Liver (tissue), 8 donors: ENCODE measurements at regions not wholly inside any gene's neighbourhood (a gene's known extent, or its start where the extent isn't known, plus 50 kb on each side); places are given as distances from the start of the nearest gene placed in this dataset.

Experiments
- DNase-seq: peaks from one replicate; pipeline ENCODE4 v3.0.0-alpha.2; 2017; ENCODE audit warnings: low spot score
- H3K27ac ChIP-seq, 2 donors: one replicate each; pipeline ENCODE4 v1.7.0; 2013; ENCODE audit warnings: inconsistent platforms in 2 of 2, low read length in 2 of 2, control low read depth in 1 of 2, low read depth in 1 of 2, mild to moderate bottlenecking in 1 of 2
- H3K27me3 ChIP-seq, 4 donors: one replicate each; pipeline versions ENCODE4 v1.6.1 to v1.7.0; 2013; ENCODE audit warnings: low read length in 3 of 4, inconsistent platforms in 1 of 4, mild to moderate bottlenecking in 1 of 4, moderate library complexity in 1 of 4; ENCODE audit not compliant: control insufficient read depth in 4 of 4, insufficient read depth in 4 of 4
- H3K36me3 ChIP-seq, 4 donors: one replicate each; pipeline versions ENCODE4 v1.6.1 to v1.7.0; 2013; ENCODE audit warnings: low read length in 3 of 4, mild to moderate bottlenecking in 3 of 4, low read depth in 1 of 4, moderate library complexity in 1 of 4; ENCODE audit not compliant: control insufficient read depth in 4 of 4, insufficient read depth in 3 of 4
- H3K4me1 ChIP-seq, 4 donors: one replicate each; pipeline versions ENCODE4 v1.6.1 to v1.7.0; 2013; ENCODE audit warnings: low read length in 3 of 4, mild to moderate bottlenecking in 3 of 4, moderate library complexity in 1 of 4; ENCODE audit not compliant: control insufficient read depth in 4 of 4, insufficient read depth in 4 of 4
- H3K4me3 ChIP-seq, 3 donors: one replicate each; pipeline versions ENCODE4 v1.6.1 to v1.7.0; 2013; ENCODE audit warnings: low read length in 3 of 3, control low read depth in 1 of 3, low read depth in 1 of 3, mild to moderate bottlenecking in 1 of 3
- H3K9ac ChIP-seq, 2 donors: one replicate each; pipeline ENCODE4 v1.7.0; 2013; ENCODE audit warnings: low read length in 2 of 2, mild to moderate bottlenecking in 2 of 2, moderate library complexity in 2 of 2, control low read depth in 1 of 2, low read depth in 1 of 2
- H3K9me3 ChIP-seq, 4 donors: one replicate each; pipeline versions ENCODE4 v1.6.1 to v1.7.0; 2013; ENCODE audit warnings: low read length in 3 of 4; ENCODE audit not compliant: control insufficient read depth in 4 of 4
- EGR1 ChIP-seq, 2 donors: IDR thresholded peaks; 2 replicates each; pipeline ENCODE4 v1.6.1; 2016 to 2018; ENCODE audit warnings: antibody characterized with exemption in 2 of 2, low read depth in 2 of 2
- FOXA1 ChIP-seq: IDR thresholded peaks from 2 replicates; pipeline ENCODE4 v1.6.1; 2016; ENCODE audit warnings: antibody characterized with exemption
- GABPA ChIP-seq, 2 donors: IDR thresholded peaks in 1 of 2; conservative IDR thresholded peaks in 1 of 2; 2 replicates each; pipeline ENCODE4 v1.6.1; 2016; ENCODE audit warnings: antibody characterized with exemption in 2 of 2, mild to moderate bottlenecking in 1 of 2, moderate library complexity in 1 of 2
- HNF4A ChIP-seq, 2 donors: conservative IDR thresholded peaks; 2 replicates each; pipeline ENCODE4 v1.6.1; 2016; ENCODE audit warnings: antibody characterized with exemption in 2 of 2, mild to moderate bottlenecking in 2 of 2
- HNF4G ChIP-seq: IDR thresholded peaks from 2 replicates; pipeline ENCODE4 v1.6.1; 2016; ENCODE audit warnings: antibody characterized with exemption
- MAX ChIP-seq: IDR thresholded peaks from 2 replicates; pipeline ENCODE4 v1.6.1; 2016; ENCODE audit warnings: antibody characterized with exemption
- RAD21 ChIP-seq, 2 donors: IDR thresholded peaks; 2 replicates each; pipeline ENCODE4 v1.6.1; 2016; ENCODE audit warnings: antibody characterized with exemption in 2 of 2, mild to moderate bottlenecking in 2 of 2
- REST ChIP-seq: IDR thresholded peaks from 2 replicates; pipeline ENCODE4 v1.6.1; 2016; ENCODE audit warnings: antibody characterized with exemption, mild to moderate bottlenecking
- RXRA ChIP-seq, 2 donors: IDR thresholded peaks; 2 replicates each; pipeline ENCODE4 v1.6.1; 2017 to 2018; ENCODE audit warnings: antibody characterized with exemption in 2 of 2, mild to moderate bottlenecking in 1 of 2
- SP1 ChIP-seq: IDR thresholded peaks from 2 replicates; pipeline ENCODE4 v1.6.1; 2018; ENCODE audit warnings: antibody characterized with exemption, mild to moderate bottlenecking
- YY1 ChIP-seq: IDR thresholded peaks from 2 replicates; pipeline ENCODE4 v1.6.1; 2016; ENCODE audit warnings: antibody characterized with exemption, mild to moderate bottlenecking
- WGBS: extraction: QIAGEN DNeasy Blood & Tissue Kit; methylation state at CpG from one replicate; pipeline ENCODE4 v1.1.7; 2013; 5-methylcytosine and 5-hydroxymethylcytosine counted together
- TF ChIP-seq, protein P1 (sequence below): IDR thresholded peaks from 2 replicates; pipeline ENCODE4 v1.6.1; 2016; ENCODE audit warnings: antibody characterized with exemption
- TF ChIP-seq, protein P2 (sequence below): IDR thresholded peaks from 2 replicates; pipeline ENCODE4 v1.6.1; 2016; ENCODE audit warnings: antibody characterized with exemption
- TF ChIP-seq, protein P3 (sequence below): fragments of 150-350 bp; IDR thresholded peaks from 2 replicates; pipeline ENCODE4 v1.5.1; 2017; ENCODE audit warnings: improper control_type of control experiment, low read depth, low read length; ENCODE audit not compliant: missing input control
- donor health status: healthy.
- donor health status: healthy.
- donor health status: healthy.
- donor health status: healthy.
- donor health status: healthy.

DNA sequence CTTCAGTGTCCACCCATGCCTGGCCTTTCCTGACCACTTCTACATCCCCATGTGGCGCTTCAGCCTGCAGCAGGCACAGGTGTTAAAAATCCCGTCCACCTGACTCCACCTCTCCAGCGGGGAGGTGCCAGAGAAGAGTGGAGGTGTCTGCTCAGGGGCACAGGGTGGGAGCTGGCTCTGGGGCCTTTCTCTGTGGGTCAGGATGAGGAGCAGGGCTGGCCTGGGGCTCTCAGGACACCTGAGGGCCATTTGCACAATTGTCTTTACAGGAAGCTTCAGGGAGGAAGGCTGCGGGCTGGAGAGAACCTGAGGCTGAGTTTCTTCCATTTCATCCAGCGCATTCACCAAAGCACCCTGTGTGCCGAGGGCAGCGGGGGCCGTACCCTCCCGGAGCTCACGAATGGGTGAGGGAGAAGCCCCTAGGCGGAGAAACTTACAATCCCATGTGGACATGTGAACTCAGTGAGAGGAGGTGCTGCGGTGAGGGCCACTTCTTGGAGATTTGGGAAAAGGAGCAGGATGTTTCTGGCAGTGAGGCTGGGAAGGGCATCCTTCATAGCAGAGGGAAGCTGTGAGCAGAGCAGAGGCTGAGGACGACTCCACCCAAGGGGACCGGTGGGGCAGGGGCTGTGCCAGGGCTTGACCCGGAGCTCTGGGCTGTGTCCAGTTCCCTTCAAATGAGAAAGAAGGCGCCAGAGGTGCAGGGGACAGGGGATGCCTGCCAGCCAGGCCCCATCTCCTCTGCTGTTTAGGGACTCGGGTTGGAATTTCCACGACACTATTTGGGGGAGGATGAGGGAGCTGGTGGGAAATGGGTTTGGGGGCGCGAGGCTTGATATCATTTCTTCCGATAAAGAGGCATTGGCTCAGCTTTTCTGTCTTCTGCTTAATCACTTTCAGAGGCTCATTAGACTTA is 155.2 kb upstream of the MYCN start:
- 94% methylated on average over 21 of the region's 21 CpGs for whole genome bisulfite sequencing
- no peak for DNase-seq

More for the DNA sequence above, 155.2 kb upstream of the MYCN start:
- TF ChIP-seq, protein P1, sequence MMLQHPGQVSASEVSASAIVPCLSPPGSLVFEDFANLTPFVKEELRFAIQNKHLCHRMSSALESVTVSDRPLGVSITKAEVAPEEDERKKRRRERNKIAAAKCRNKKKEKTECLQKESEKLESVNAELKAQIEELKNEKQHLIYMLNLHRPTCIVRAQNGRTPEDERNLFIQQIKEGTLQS, result no peak
- TF ChIP-seq RXRA (IDR thresholded peaks at IDR 0.05) (no peak), RAD21 (IDR thresholded peaks at IDR 0.05) (no peak), SP1 (no peak), MAX (no peak), REST (no peak), HNF4A (conservative IDR thresholded peaks at IDR 0.05) (no peak), EGR1 (IDR thresholded peaks at IDR 0.05; ENCODE audit: low read depth in 2 of 2) (no peak), HNF4G (no peak), FOXA1 (no peak), YY1 (no peak), GABPA (IDR thresholded peaks at IDR 0.05 in 1 of 2, conservative IDR thresholded peaks at IDR 0.05 in 1 of 2) (no peak)
- TF ChIP-seq, protein P2, sequence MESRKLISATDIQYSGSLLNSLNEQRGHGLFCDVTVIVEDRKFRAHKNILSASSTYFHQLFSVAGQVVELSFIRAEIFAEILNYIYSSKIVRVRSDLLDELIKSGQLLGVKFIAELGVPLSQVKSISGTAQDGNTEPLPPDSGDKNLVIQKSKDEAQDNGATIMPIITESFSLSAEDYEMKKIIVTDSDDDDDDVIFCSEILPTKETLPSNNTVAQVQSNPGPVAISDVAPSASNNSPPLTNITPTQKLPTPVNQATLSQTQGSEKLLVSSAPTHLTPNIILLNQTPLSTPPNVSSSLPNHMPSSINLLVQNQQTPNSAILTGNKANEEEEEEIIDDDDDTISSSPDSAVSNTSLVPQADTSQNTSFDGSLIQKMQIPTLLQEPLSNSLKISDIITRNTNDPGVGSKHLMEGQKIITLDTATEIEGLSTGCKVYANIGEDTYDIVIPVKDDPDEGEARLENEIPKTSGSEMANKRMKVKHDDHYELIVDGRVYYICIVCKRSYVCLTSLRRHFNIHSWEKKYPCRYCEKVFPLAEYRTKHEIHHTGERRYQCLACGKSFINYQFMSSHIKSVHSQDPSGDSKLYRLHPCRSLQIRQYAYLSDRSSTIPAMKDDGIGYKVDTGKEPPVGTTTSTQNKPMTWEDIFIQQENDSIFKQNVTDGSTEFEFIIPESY, result no peak
- TF ChIP-seq, protein P3, sequence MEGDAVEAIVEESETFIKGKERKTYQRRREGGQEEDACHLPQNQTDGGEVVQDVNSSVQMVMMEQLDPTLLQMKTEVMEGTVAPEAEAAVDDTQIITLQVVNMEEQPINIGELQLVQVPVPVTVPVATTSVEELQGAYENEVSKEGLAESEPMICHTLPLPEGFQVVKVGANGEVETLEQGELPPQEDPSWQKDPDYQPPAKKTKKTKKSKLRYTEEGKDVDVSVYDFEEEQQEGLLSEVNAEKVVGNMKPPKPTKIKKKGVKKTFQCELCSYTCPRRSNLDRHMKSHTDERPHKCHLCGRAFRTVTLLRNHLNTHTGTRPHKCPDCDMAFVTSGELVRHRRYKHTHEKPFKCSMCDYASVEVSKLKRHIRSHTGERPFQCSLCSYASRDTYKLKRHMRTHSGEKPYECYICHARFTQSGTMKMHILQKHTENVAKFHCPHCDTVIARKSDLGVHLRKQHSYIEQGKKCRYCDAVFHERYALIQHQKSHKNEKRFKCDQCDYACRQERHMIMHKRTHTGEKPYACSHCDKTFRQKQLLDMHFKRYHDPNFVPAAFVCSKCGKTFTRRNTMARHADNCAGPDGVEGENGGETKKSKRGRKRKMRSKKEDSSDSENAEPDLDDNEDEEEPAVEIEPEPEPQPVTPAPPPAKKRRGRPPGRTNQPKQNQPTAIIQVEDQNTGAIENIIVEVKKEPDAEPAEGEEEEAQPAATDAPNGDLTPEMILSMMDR, result no peak
- Histone ChIP-seq H3K27ac (no peak overlapping the region), H3K4me1 (peaks cover 17 to 31% (median 23%) of the 10 kb centered on the region in 4 donors), H3K9me3 (no peaks in the 10 kb centered on the region), H3K4me3 (no peak overlapping the region), H3K36me3 (no peaks in the 10 kb centered on the region), H3K9ac (no peak overlapping the region), H3K27me3 (no peaks in the 10 kb centered on the region)
